Right lobe of liver (tissue), 6 donors: ENCODE measurements at regions not wholly inside any gene's neighbourhood (a gene's known extent, or its start where the extent isn't known, plus 50 kb on each side); places are given as distances from the start of the nearest gene placed in this dataset.

Experiments used
- ATAC-seq, 4 donors: fragments of 200-7000 bp; cut with Tn5 transposase; one replicate each; pipeline ENCODE4 v1.9.1; 2020; ENCODE audit warnings: mild to moderate bottlenecking in 4 of 4, moderate library complexity in 4 of 4
- DNase-seq, 3 donors: peaks; one replicate each; pipeline ENCODE4 v3.0.0-alpha.2; 2020
- H3K27ac ChIP-seq, 3 donors: fragments of 200-600 bp; one replicate each; pipeline ENCODE4 v1.8.0; 2022
- H3K27me3 ChIP-seq, 2 donors: fragments of 200-600 bp; one replicate each; pipeline ENCODE4 v1.8.0; 2022
- H3K36me3 ChIP-seq, 4 donors: fragments of 200-600 bp; sonication (generic) in 1 of 4; one replicate each; pipeline versions ENCODE4 v1.5.1 to v1.8.0; 2017 to 2022; ENCODE audit warnings: control low read depth in 1 of 4
- H3K4me1 ChIP-seq, 4 donors: fragments of 200-600 bp; sonication (generic) in 1 of 4; one replicate each; pipeline versions ENCODE4 v1.5.1 to v1.8.0; 2017 to 2022; ENCODE audit warnings: control low read depth in 1 of 4
- H3K4me3 ChIP-seq, 3 donors: fragments of 200-600 bp; one replicate each; pipeline ENCODE4 v1.8.0; 2022
- H3K9me3 ChIP-seq, 4 donors: fragments of 200-600 bp; sonication (generic) in 1 of 4; one replicate each; pipeline versions ENCODE4 v1.5.1 to v1.8.0; 2017 to 2022; ENCODE audit warnings: control low read depth in 1 of 4
- CTCF ChIP-seq, 4 donors: fragments of 200-600 bp in 3 of 4; fragments of 450-650 bp in 1 of 4; IDR thresholded peaks; one replicate each; pipeline versions ENCODE4 v1.5.1 to v1.8.0; 2016 to 2022; ENCODE audit warnings: antibody characterized with exemption in 4 of 4, mild to moderate bottlenecking in 2 of 4
- POLR2A ChIP-seq: fragments of 450-650 bp; IDR thresholded peaks from one replicate; pipeline ENCODE4 v1.6.1; 2017; ENCODE audit warnings: antibody characterized with exemption, mild to moderate bottlenecking
- WGBS: methylation state at CpG from one replicate; pipeline ENCODE4 v1.1.6; 2018; ENCODE audit warnings: low coverage, low lambda C conversion rate; ENCODE audit not compliant: insufficient coverage; ENCODE audit errors: missing lambda C conversion rate; 5-methylcytosine and 5-hydroxymethylcytosine counted together
- intact Hi-C, 2 donors: fragments of 100-400 bp; cut with DNase I; formaldehyde crosslinking; loops; one replicate each; pipeline versions ENCODE4 v1.11.2 to v1.14.1; 2022
- donor health status: DM: no; HTN: yes; CAD: no.
- donor health status: DM: no; HTN: no; CAD: no.
- donor health status: DM: no; HTN: no; CAD: no.
- donor health status: DM: no; HTN: yes; CAD: no.
- donor health status: DM: no; HTN: yes; CAD: no.

GRCh38 chr13:94933230-94933751, 220.9 kb upstream of the SOX21 start:
- intact Hi-C loops, result no loop called here
- no peak for ATAC-seq
- TF ChIP-seq CTCF (IDR thresholded peaks at IDR 0.05), result no peak
- TF ChIP-seq POLR2A, result no peak
- Histone ChIP-seq H3K27ac (no peak overlapping the region), H3K4me1 (no peaks in the 10 kb centered on the region), H3K27me3 (no peaks in the 10 kb centered on the region), H3K36me3 (no peaks in the 10 kb centered on the region), H3K9me3 (no peaks in the 10 kb centered on the region), H3K4me3 (no peak overlapping the region)
- no peak for DNase-seq
- 73% methylated on average over 3 of the region's 4 CpGs for WGBS

- no peak for DNase-seq
- WGBS, result 62% methylated on average over 5 of the region's 5 CpGs
- Histone ChIP-seq H3K4me3 (no peak overlapping the region), H3K4me1 (no peaks in the 10 kb centered on the region), H3K9me3 (no peaks in the 10 kb centered on the region), H3K36me3 (no peaks in the 10 kb centered on the region), H3K27ac (no peak overlapping the region), H3K27me3 (no peaks in the 10 kb centered on the region)
- intact Hi-C loops, result no loop called here
- no peak for TF ChIP-seq POLR2A
- no peak for TF ChIP-seq CTCF (IDR thresholded peaks at IDR 0.05)
- no peak for ATAC-seq
These were observed 215.9 kb upstream of the SOX21 start for GRCh38 chr13:94928127-94928775.

GRCh38 chr13:94925263-94925662, 212.9 kb upstream of the SOX21 start:
- Histone ChIP-seq H3K36me3 (no peaks in the 10 kb centered on the region), H3K27ac (no peak overlapping the region), H3K9me3 (no peaks in the 10 kb centered on the region), H3K4me3 (no peak overlapping the region), H3K4me1 (no peaks in the 10 kb centered on the region), H3K27me3 (no peaks in the 10 kb centered on the region)
- ATAC-seq (no peak), DNase-seq (no peak)
- WGBS, result 67% methylated on average over 3 of the region's 3 CpGs
- intact Hi-C loops, result no loop called here
- TF ChIP-seq CTCF (IDR thresholded peaks at IDR 0.05), result no peak
- TF ChIP-seq POLR2A, result no peak

GRCh38 chr13:94921181-94921580, 208.8 kb upstream of the SOX21 start:
- ATAC-seq (no peak), DNase-seq (no peak)
- Histone ChIP-seq H3K27ac (no peak overlapping the region), H3K4me3 (no peak overlapping the region), H3K36me3 (no peaks in the 10 kb centered on the region), H3K27me3 (no peaks in the 10 kb centered on the region), H3K9me3 (no peaks in the 10 kb centered on the region), H3K4me1 (no peaks in the 10 kb centered on the region)
- WGBS, result 25% methylated on average over 3 of the region's 4 CpGs
- no peak for TF ChIP-seq CTCF (IDR thresholded peaks at IDR 0.05)
- no peak for TF ChIP-seq POLR2A
- intact Hi-C loops, result no loop called here
